Loucy (cell line): ENCODE measurements at regions not wholly inside any gene's neighbourhood (a gene's known extent, or its start where the extent isn't known, plus 50 kb on each side); places are given as distances from the start of the nearest gene placed in this dataset.

ENCODE experiments used
- EZH2phosphoT487 ChIP-seq: fragments of 200-600 bp; IDR thresholded peaks from 2 replicates; pipeline ENCODE4 v1.6.1; 2018; ENCODE audit warnings: antibody characterized with exemption, mild to moderate bottlenecking, moderate library complexity, borderline replicate concordance
- TF ChIP-seq, protein P1 (sequence below): fragments of 200-600 bp; sonication (generic); conservative IDR thresholded peaks from 2 replicates; pipeline ENCODE4 v1.5.1; 2014; ENCODE audit warnings: mild to moderate bottlenecking, antibody characterized with exemption, low read length

DNA sequence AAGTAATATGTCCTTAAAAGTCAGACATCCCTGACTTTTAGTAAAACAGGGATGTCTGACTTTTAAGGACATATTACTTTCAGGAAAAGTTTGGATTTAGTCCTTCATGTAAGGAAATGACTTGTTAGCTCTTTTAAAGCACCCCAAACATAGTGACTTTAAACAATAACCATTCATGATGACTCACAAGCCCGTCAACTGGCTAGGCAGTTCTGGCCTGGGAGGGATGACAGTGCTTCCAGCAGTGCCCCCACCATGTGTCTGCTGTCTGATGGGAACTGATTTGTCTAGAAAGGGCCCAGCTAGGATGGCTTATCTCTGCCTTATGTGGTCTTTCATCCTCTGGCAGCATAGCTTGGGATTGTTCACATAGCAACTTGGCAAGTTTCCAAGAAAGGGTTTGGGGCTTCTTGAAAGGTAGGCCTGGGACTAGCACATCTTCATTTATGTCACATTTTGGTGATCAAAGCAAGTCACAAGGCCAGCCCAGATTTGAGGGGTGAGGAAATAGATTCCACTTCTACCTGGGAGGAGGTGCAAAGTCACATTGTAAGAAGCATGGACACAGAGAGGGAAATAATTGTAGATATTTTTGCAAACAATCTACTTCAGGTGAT lies 143.5 kb downstream of the C1orf94 start:
- TF ChIP-seq, protein P1, sequence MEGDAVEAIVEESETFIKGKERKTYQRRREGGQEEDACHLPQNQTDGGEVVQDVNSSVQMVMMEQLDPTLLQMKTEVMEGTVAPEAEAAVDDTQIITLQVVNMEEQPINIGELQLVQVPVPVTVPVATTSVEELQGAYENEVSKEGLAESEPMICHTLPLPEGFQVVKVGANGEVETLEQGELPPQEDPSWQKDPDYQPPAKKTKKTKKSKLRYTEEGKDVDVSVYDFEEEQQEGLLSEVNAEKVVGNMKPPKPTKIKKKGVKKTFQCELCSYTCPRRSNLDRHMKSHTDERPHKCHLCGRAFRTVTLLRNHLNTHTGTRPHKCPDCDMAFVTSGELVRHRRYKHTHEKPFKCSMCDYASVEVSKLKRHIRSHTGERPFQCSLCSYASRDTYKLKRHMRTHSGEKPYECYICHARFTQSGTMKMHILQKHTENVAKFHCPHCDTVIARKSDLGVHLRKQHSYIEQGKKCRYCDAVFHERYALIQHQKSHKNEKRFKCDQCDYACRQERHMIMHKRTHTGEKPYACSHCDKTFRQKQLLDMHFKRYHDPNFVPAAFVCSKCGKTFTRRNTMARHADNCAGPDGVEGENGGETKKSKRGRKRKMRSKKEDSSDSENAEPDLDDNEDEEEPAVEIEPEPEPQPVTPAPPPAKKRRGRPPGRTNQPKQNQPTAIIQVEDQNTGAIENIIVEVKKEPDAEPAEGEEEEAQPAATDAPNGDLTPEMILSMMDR, result no peak
- no peak for TF ChIP-seq EZH2phosphoT487
